ENCODE measurements at regions not wholly inside any gene's neighbourhood (a gene's known extent, or its start where the extent isn't known, plus 50 kb on each side); places are given as distances from the start of the nearest gene placed in this dataset.

DNA sequence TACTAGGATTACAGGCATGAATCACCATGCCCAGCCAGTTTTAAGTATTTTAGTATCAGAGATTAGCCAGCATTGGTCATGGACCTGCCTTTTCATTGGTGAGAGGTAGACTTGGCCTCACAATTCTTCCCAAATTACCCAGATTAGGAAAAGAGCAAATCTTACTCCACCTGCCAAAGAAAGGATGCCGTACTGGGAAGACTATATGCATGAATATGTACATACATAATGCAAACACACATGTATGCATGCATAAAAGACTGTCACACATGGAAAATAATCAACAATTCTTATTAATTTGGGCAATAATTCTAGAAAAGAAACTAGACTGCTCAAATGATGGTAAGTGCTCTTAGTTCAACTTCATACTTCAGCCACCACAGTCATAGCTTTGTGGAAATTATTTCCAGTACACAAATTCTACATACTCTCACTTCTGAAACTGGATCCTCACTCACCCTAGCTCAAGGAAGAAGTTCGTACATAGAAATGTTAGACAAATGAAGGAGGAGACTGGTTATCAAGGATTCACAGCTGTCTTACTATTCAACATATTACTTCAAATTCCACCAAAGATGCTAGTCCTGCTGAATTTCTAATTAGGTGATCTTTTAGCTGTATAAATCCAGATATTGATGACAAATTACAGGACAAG is 73.7 kb downstream of the MINAR2 start:
- TF ChIP-seq, protein P1, sequence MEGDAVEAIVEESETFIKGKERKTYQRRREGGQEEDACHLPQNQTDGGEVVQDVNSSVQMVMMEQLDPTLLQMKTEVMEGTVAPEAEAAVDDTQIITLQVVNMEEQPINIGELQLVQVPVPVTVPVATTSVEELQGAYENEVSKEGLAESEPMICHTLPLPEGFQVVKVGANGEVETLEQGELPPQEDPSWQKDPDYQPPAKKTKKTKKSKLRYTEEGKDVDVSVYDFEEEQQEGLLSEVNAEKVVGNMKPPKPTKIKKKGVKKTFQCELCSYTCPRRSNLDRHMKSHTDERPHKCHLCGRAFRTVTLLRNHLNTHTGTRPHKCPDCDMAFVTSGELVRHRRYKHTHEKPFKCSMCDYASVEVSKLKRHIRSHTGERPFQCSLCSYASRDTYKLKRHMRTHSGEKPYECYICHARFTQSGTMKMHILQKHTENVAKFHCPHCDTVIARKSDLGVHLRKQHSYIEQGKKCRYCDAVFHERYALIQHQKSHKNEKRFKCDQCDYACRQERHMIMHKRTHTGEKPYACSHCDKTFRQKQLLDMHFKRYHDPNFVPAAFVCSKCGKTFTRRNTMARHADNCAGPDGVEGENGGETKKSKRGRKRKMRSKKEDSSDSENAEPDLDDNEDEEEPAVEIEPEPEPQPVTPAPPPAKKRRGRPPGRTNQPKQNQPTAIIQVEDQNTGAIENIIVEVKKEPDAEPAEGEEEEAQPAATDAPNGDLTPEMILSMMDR (IDR thresholded peaks at IDR 0.05; ENCODE audit: low read depth, low read length) = no peak
- H3K4me3 ChIP-seq (replicated peaks in 1 of 2; ENCODE audit: low read depth in 2 of 2, low read length in 2 of 2) = no peak overlapping the region
- DNase-seq (ENCODE audit: low read depth in 2 of 2) = no peak

- no peak overlapping the region for H3K4me3 ChIP-seq (replicated peaks in 1 of 2; ENCODE audit: low read depth in 2 of 2, low read length in 2 of 2)
- TF ChIP-seq, protein P1 (IDR thresholded peaks at IDR 0.05; ENCODE audit: low read depth, low read length) = no peak
- DNase-seq (ENCODE audit: low read depth in 2 of 2) = no peak
Observed at GRCh38 chr5:129830288-129830687, 74.0 kb upstream of the CHSY3 start.

DNA sequence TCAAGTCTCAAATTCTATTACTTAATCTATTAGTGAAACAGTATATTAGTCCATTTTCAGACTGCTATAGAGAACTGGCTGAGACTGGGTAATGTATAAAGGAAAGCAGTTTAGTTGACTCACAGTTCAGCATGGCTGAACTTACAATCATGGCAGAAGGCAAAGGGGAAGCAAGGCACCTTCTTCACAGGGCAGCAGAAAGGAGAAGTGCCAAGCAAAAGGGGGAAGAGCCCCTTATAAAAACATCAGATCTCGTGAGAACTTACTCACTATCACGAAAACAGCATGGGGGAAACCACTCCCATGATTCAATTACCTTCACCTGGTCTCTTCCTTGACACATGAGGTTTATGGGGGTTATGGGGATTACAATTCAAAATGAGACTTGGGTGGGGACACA is 67.9 kb upstream of the CHSY3 start:
- TF ChIP-seq, protein P1 (IDR thresholded peaks at IDR 0.05; ENCODE audit: low read depth, low read length) = no peak
- no peak overlapping the region for H3K4me3 ChIP-seq (replicated peaks in 1 of 2; ENCODE audit: low read depth in 2 of 2, low read length in 2 of 2)
- no peak for DNase-seq (ENCODE audit: low read depth in 2 of 2)

GRCh38 chr5:129844764-129845163 is 59.5 kb upstream of the CHSY3 start:
- DNase-seq (ENCODE audit: low read depth in 2 of 2) = no peak
- H3K4me3 ChIP-seq (replicated peaks in 1 of 2; ENCODE audit: low read depth in 2 of 2, low read length in 2 of 2) = no peak overlapping the region
- TF ChIP-seq, protein P1 (IDR thresholded peaks at IDR 0.05; ENCODE audit: low read depth, low read length) = no peak

GRCh38 chr5:129852747-129853352 is 51.4 kb upstream of the CHSY3 start:
- H3K4me3 ChIP-seq (replicated peaks in 1 of 2; ENCODE audit: low read depth in 2 of 2, low read length in 2 of 2) = no peak overlapping the region
- TF ChIP-seq, protein P1 (IDR thresholded peaks at IDR 0.05; ENCODE audit: low read depth, low read length) = peak; percentile 94
- DNase-seq (ENCODE audit: low read depth in 2 of 2) = peak; percentile 77 to 79

DNA sequence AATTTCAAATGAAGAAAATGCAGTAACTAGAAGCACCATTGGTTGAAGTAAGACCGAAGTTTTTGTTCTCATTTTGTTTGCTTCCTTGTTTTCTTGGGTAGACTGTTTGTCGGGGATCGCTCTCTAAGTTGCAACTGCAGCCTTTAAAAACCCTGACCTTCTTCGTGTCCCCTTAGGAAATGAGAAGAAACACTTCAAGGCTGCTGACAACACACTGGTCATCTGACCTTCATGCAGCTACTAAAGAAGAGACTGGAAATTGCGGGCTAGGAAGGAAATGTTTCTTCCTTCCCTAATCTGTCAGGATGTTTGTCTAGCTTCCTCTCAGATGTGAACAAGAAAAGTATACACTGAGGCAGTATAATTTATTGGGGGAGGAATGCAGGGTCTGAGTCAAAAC is 50.7 kb upstream of the CHSY3 start:
- no peak for DNase-seq (ENCODE audit: low read depth in 2 of 2)
- TF ChIP-seq, protein P1 (IDR thresholded peaks at IDR 0.05; ENCODE audit: low read depth, low read length) = no peak
- no peak overlapping the region for H3K4me3 ChIP-seq (replicated peaks in 1 of 2; ENCODE audit: low read depth in 2 of 2, low read length in 2 of 2)

All from cardiac fibroblast (primary cell).